Effector CD8-positive, alpha-beta T cell (primary cell): ENCODE measurements at regions not wholly inside any gene's neighbourhood (a gene's known extent, or its start where the extent isn't known, plus 50 kb on each side); places are given as distances from the start of the nearest gene placed in this dataset.

Experiments
- DNase-seq: peaks from one replicate; lab custom pipeline; 2025; lab: John Stamatoyannopoulos, UW

DNA sequence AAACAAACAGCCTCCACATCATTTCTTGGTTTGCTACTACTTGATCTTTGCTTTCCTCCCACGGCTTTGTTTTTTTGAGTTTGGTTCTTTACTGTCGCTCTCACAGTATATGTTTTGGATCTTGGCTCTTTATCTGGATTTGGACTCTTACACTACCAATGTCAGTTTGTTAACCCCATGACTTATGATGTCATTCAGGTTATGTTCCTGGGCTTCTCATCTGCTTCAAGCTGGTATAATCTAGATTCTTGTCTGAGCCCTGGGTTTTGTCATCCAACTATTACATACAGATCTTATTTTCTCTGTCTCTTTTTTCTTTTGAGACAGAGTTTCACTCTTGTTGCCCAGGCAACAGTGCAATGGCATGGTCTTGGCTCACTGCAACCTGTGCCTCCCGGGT lies 482.9 kb upstream of the TEX13C start:
- no peak for DNase-seq

GRCh38 chrX:124842205-124842604 lies 477.5 kb upstream of the TEX13C start:
- DNase-seq = no peak

GRCh38 chrX:124860736-124861135 lies 458.9 kb upstream of the TEX13C start:
- no peak for DNase-seq

- no peak for DNase-seq
Observed at GRCh38 chrX:124862301-124862700, 457.4 kb upstream of the TEX13C start.

- no peak for DNase-seq
Observed at GRCh38 chrX:124863303-124863702, 456.4 kb upstream of the TEX13C start.

GRCh38 chrX:124887572-124887971 lies 432.1 kb upstream of the TEX13C start:
- DNase-seq = no peak

- no peak for DNase-seq
Observed at GRCh38 chrX:124895947-124896346, 423.7 kb upstream of the TEX13C start.

DNA sequence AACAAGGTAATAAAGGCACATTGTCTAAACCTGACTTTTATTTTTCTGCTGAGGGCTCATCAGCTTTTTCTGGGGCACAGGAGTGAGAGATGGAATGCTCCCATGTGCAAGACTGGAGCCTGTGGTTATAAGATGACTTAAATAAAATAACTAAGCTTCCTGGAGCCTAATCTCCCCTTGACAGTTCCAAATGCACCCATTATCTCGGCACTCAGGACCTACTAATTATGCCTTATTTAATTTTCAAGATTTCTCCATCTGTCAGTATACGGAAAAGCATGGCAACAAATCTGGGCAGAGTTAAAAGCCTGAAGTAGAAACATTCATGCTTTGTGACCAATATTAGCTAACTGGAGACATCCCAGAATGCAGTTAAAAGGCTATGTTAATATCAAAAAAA lies 416.7 kb upstream of the TEX13C start:
- no peak for DNase-seq

DNA sequence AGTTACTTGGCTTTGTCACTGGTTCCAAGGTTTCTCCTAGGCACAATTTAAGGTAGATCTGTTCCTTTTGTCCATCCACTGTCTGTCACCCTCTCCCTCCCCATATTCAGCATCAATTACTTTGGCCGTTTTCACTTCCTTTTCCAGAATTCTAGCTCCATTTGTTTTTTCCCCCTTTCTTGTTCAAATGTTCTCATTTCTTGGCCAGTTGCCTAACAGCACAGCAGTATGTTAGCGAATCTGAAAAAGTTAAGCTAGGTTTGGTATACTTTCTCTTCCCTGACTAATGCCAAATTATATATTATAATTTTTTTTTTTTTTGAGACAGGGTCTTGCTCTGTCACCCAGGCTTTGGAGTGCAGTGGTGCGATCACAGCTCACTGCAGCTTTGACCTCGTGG lies 409.1 kb upstream of the TEX13C start:
- no peak for DNase-seq

GRCh38 chrX:124917011-124917410 lies 402.7 kb upstream of the TEX13C start:
- DNase-seq = no peak

- no peak for DNase-seq
Observed at GRCh38 chrX:124925681-124926080, 394.0 kb upstream of the TEX13C start.

DNA sequence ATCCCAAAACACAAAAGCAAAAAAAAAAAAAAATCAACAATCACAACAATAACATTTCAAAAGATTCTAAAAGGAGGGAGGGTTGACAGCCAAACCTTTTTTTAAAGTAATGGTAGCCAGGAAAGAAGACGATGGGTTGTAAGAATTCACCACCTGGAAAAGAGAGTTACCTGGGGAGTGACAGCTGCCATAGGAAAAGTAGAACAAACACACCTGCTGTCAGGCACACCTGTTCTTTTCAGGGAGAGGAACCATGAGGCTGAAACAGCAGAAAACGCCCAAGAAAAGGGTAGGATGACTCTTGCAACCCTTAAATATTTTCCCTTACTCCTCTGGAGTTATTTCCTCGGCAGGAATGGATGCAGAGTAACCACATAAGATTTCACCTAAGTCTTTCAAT lies 388.4 kb upstream of the TEX13C start:
- no peak for DNase-seq

DNA sequence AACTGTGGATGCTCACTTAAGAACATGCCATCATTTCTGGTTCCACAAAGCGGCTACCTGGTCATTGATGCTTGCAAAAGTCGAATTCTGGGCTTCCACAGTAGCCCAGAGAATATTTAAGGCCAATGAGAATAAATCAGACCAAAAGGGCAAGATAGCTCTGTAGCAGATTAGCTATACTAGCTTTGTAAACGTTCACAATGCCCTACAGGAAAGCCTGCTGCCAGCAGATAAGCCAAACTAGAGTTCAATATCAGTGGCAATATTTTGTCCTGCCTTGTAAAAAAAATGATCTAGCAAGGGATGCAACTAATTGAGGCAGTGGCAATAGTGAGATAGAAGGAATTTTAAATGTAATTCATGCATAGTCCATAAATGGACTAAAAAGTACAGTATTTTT lies 387.7 kb upstream of the TEX13C start:
- DNase-seq = no peak

DNA sequence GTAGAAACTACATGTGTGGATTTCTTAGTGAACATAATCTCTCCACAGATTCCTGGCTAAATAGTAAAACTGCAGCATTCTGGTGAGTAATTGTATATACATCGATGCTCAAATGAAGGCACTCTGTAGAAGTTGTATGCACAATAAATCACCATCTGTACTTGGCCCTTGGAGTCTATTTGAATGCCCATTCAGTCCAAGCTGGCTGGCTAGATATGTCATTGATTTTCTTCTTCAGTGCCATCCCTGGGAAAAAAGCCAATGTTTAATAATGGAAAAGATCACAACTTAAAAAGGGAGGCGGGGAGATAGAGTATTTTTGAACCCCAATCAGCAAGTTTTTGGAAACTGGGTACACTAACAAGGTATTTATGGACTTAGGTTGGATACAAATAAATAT lies 381.0 kb upstream of the TEX13C start:
- DNase-seq = no peak

DNA sequence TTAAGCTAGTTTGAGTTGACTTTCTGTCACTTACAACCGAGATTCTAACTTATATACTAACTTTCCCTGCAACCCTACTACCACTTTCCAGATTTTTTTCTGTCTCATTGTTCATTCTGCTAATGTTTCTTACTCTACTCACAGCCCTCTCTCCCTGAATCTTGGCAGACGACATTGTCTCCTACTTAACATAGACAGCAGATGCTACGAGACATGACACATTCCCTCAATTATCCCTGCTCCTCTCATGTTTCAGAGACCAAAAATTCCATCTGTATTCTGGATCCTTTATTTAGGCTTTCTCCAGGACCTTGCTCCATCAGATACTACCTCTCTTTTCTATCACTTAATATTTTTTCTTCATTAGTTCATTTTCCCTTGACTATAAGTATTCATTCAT lies 379.1 kb upstream of the TEX13C start:
- DNase-seq = no peak

DNA sequence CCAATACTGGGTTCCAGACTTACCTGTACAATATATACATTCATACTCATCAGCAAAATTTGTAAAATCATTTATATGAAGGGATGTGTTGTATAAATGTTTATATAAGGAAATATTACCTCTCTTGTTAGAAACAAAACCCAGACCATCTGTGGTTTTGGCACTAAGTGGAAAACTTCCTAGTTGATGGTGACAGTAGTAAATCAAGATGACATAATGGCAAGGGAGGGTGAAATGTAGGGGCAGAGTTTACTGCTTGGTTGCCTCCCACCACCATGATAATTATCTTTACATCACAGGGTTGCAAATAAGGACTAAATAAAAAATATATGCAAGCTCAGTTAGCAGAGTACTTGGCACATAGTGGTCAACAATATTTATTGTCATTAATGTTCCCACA lies 365.3 kb upstream of the TEX13C start:
- DNase-seq = no peak

DNA sequence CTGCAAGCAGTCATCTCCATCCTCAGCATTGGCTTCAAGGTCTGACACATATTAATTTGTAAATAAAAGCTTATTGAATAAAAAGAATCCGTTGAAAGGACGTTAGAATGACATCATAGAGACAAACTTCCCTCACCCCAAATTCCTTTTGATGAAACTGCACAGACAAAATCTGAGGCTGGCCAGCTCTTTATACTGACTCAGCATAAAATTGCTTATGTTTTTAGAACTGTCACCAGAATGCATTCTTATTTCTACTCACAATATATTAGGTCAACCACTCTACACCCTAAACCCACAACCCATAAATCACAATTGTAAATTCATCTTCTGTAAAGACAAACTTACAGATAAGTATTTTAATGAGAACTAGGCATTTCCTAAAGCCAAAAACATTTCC lies 359.2 kb upstream of the TEX13C start:
- DNase-seq = no peak

- no peak for DNase-seq
Observed at GRCh38 chrX:124963717-124964116, 356.0 kb upstream of the TEX13C start, which contains the start of gene TENM1. TENM1 (minus strand) TSS chrX:124963817.

DNA sequence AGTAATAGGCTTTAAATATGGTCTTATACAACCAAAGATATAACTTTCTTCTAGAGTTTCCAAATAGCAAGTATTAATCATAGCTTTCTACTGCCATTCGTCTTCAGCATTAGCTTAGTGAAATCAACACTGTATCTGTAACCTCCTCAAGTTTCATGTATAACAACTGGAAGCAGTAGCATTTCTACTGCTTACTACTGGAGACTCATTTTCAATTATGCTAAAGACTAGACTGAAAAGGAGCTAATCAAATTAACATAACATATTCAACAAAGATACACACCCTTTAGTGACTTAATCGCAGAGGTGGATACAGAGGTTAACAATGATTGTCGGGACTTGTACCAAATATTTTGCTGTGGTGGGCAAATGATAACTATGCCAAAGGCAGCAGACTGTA lies 344.2 kb upstream of the TEX13C start:
- DNase-seq = no peak

GRCh38 chrX:124981420-124981819 lies 338.3 kb upstream of the TEX13C start:
- no peak for DNase-seq

DNA sequence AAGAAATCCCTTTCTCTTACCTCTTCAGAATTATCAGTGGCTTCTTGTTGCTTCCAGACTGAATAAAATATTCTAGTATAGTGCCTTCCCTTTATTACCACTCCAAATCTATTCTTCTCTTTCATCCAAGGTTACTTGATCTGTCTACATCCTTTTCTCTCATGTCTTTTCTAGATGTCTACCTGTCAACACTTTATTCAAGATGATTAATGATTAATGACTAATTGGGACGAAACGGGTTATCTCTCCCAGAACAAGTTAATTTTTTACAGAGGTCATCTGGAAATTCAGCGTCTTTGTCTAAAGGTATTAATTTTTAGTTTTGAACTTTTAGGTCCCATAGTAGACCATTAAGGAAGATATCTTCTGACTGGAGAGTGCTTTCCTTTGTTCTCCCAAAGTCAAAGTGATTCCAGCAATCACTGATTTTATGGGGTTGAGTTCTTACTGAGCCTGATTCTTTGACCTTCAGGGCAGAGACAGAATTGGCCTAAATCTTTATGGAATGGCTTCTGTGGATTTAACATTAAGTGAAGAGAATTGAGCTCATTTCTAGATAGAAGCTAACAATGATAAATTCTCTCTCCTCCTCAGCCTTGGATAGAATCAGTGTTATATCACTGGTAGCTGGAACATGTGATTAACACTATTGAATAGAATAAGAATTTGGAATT lies 335.4 kb upstream of the TEX13C start:
- DNase-seq = no peak

DNA sequence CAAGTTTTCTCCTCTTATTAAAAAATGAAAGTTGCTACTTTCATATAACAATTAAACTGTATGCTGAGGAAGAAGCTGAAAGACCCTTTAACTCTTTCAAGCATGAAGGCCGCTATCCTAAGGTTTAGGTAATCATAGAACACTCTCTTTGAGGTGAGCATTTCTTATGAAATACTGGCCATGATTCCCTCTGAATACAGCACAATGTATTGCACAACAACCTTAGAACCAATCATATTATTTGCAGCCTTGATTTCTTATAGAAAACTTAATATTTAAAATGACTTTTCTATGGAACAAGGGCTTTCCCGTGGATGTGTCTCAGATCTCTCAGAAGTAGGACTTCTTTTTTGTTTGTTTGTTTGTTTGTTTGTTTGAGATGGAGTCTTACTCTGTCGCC lies 333.4 kb upstream of the TEX13C start:
- DNase-seq = no peak

GRCh38 chrX:124993735-124994134 lies 325.9 kb upstream of the TEX13C start:
- DNase-seq = no peak

DNA sequence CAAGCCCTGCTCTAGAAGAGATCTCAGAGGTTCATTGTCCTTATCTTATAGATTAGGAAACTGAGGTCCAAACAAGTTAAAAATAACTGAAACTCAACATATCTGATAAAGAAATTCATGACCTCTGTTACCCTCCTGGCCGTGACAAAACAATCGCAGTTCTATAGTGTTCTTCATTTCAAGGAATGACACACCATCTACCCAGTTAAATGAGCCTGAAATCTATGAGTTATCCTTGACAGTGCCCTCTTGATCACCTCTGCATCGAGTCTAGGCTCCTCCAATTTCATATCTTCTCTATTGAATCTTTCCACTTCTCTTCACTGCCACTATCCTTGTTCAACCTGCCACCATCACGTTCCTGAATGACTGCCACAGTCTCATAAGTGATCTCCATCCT lies 325.3 kb upstream of the TEX13C start:
- DNase-seq = no peak
